HFF-Myc (cell line): ENCODE measurements at regions not wholly inside any gene's neighbourhood (a gene's known extent, or its start where the extent isn't known, plus 50 kb on each side); places are given as distances from the start of the nearest gene placed in this dataset.

Experiments used
- DNase-seq: peaks from one replicate; pipeline ENCODE4 v3.0.0-alpha.2; 2011; ENCODE audit warnings: low read depth; ENCODE audit errors: extremely low read depth
- H3K4me3 ChIP-seq: replicated peaks from 2 replicates; pipeline ENCODE4 v1.5.1; 2011; ENCODE audit warnings: low read depth, mild to moderate bottlenecking, control low read depth, low read length
- TF ChIP-seq, protein P1 (sequence below): IDR thresholded peaks from 2 replicates; pipeline ENCODE4 v1.5.1; 2012; ENCODE audit warnings: mild to moderate bottlenecking, low read depth, low read length, control low read depth; ENCODE audit errors: missing control alignments

- H3K4me3 ChIP-seq: no peak overlapping the region
- TF ChIP-seq, protein P1, sequence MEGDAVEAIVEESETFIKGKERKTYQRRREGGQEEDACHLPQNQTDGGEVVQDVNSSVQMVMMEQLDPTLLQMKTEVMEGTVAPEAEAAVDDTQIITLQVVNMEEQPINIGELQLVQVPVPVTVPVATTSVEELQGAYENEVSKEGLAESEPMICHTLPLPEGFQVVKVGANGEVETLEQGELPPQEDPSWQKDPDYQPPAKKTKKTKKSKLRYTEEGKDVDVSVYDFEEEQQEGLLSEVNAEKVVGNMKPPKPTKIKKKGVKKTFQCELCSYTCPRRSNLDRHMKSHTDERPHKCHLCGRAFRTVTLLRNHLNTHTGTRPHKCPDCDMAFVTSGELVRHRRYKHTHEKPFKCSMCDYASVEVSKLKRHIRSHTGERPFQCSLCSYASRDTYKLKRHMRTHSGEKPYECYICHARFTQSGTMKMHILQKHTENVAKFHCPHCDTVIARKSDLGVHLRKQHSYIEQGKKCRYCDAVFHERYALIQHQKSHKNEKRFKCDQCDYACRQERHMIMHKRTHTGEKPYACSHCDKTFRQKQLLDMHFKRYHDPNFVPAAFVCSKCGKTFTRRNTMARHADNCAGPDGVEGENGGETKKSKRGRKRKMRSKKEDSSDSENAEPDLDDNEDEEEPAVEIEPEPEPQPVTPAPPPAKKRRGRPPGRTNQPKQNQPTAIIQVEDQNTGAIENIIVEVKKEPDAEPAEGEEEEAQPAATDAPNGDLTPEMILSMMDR: no peak
- no peak for DNase-seq
Measured at GRCh38 chr7:131170440-131171271, 157.0 kb upstream of the MKLN1 start.

GRCh38 chr7:131173145-131173890 is 154.4 kb upstream of the MKLN1 start:
- TF ChIP-seq, protein P1: no peak
- DNase-seq: no peak
- H3K4me3 ChIP-seq: no peak overlapping the region

DNA sequence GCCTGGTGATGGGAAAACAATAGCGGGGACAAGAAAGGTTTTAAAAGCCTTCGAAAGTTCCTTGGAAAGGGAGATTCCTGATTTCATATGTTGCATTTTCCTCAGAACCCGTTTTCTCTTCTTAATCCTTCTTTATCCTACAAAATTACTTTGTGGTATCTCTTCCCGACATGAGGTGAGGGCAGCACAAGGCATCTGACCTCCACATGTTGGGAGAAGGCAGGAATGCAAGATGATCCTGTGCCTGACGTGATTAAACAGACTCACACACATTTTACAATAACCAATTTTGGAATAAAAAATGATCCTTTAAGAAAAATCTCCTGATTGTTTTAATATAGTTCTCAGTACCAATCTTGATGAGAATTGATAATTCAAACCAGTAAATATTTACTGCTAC is 153.3 kb upstream of the MKLN1 start:
- TF ChIP-seq, protein P1: no peak
- no peak overlapping the region for H3K4me3 ChIP-seq
- no peak for DNase-seq

DNA sequence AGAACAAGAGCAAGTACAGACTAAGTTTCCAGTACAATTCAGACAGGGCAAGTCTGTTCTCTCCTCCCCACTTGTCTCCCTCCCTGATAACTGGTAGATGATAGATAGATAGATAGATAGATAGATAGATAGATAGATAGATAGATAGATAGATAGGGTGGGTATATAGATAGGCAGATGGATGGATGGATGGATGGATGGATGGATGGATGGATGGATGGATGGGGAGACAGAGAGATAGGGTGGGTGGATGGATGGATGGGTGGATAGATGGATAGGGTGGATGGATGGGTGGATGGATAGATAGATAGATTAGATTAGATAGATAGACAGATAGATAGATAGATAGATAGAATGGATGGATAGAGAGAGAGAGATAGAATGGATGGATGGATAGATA is 152.8 kb upstream of the MKLN1 start:
- no peak overlapping the region for H3K4me3 ChIP-seq
- TF ChIP-seq, protein P1: no peak
- no peak for DNase-seq

DNA sequence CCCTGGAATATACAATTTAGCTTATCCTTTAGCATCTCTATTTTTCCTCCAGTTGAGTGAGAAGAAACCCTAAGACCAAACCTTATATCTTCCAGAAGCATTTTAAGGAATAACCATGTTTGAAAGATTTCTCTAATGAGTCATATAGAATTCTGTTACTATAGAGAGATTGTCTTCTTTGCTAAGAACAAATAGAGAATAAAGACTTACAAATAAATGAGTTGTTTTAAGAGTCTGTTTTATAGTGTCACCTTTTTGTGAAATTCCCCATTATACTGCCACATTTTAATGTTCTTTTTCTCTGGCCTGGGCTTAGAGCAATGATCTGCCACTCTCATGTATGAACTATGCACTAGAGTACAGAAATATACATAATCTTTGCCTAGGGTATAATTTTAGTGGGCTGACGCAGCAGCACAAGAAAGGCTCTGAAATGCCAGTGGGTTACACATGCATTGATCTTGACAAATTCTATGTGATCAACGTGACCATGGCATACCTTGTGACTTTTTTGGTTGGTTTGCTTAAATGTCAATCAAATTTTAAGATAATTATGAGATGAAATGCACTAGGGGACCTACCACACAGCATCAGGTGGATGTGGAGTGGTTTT is 145.1 kb upstream of the MKLN1 start:
- TF ChIP-seq, protein P1: no peak
- H3K4me3 ChIP-seq: no peak overlapping the region
- DNase-seq: no peak

GRCh38 chr7:131183072-131183471 is 144.6 kb upstream of the MKLN1 start:
- TF ChIP-seq, protein P1: no peak
- no peak for DNase-seq
- no peak overlapping the region for H3K4me3 ChIP-seq
